Stimulated activated CD8-positive, alpha-beta memory T cell treated with anti-CD3 and anti-CD28 coated beads, Interleukin-4, amount 100 ng/mL, for 48 hours (primary cell): ENCODE measurements at regions not wholly inside any gene's neighbourhood (a gene's known extent, or its start where the extent isn't known, plus 50 kb on each side); places are given as distances from the start of the nearest gene placed in this dataset.

Experiments
- DNase-seq: peaks from one replicate; pipeline ENCODE4 v3.0.0-alpha.2; 2020

- no peak for DNase-seq
These were observed 126.0 kb upstream of the TMEM161B start for GRCh38 chr5:88394536-88395175.

GRCh38 chr5:88393716-88394535 lies 125.3 kb upstream of the TMEM161B start:
- no peak for DNase-seq

- no peak for DNase-seq
These were observed 124.4 kb upstream of the TMEM161B start for GRCh38 chr5:88393042-88393441.

- DNase-seq = no peak
These were observed 123.3 kb upstream of the TMEM161B start for GRCh38 chr5:88391991-88392390.

DNA sequence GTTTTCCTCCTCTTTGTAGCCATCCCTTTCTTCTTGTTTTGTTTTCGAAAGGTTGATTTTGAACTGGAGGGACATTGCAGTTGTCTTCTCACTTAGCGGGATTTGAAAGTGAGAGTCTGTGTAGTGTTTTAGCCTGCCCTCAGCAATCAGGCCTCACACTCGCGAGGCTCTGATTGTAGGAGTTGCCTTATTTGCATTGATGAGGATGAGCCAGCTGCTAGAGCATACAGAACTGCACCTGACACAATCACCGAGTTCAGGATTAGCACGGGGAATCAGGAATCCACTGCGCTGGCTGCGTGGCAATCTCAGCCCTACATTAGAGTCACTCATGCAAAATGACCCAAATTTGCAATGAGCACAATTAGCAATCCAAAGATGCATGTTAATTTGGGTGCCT lies 122.5 kb upstream of the TMEM161B start:
- DNase-seq = no peak

DNA sequence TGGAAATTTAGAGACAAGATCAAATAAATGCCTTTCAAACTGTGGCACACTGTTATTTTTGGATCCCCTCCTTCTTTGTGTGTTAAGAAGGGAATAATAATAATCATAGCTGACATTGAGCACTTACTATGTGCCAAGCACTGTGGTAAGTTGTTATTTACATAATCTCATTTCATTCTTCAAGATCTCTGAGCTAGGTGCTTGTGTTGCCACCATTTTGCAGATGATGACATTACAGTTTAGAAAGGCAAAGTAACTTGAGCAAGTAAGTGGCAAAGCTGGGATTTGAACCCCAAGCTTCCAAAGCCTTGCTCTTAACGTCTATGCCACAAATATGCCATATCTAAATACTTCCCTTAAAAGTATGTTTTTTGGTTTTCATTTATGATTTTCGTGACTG lies 121.8 kb upstream of the TMEM161B start:
- DNase-seq = no peak

GRCh38 chr5:88390096-88390441 lies 121.4 kb upstream of the TMEM161B start:
- no peak for DNase-seq

- no peak for DNase-seq
These were observed 120.9 kb upstream of the TMEM161B start for GRCh38 chr5:88389338-88390095.

GRCh38 chr5:88388476-88389337 lies 120.1 kb upstream of the TMEM161B start:
- DNase-seq = no peak

GRCh38 chr5:88384886-88385285 lies 116.2 kb upstream of the TMEM161B start:
- no peak for DNase-seq

DNA sequence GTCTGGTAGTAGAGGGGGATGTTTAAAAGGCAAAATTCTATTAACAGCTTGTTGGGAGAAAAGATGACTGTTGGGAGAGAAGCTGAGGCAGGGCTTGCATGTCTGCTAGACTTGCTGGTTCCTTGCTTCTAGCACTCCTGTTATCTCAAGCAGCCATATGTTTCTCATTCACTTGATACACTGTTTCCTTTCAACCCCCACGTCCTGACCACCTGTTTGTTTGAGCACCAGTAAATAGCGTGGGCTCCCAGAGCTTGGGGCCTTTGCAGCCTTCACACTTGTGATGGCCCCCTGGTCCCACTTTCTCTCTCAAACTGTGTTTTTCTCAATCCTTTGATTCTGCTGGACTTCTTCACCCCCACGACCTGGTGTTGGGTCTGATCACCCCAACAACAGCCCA lies 111.7 kb upstream of the TMEM161B start:
- no peak for DNase-seq

GRCh38 chr5:88377705-88378656 lies 109.3 kb upstream of the TMEM161B start:
- no peak for DNase-seq

DNA sequence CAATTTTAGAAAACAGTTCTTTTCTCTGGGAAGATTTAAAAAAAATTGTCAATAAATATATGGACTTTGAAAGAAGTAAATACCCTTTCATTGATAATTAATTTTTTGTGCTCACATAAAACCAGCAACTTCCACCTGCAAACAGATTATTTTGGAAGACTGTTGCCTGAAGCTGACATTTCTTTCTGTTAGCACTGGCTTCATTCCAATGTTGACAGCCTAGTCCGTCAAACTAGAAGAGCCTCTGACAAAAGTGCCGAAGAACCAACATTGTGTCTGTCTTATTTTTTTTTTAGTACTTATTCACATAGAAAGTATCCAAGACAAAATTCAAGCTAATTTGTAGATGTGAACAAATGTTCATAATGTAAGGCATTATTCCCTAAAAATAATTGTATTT lies 108.6 kb upstream of the TMEM161B start:
- no peak for DNase-seq

GRCh38 chr5:88376728-88377127 lies 108.1 kb upstream of the TMEM161B start:
- no peak for DNase-seq

DNA sequence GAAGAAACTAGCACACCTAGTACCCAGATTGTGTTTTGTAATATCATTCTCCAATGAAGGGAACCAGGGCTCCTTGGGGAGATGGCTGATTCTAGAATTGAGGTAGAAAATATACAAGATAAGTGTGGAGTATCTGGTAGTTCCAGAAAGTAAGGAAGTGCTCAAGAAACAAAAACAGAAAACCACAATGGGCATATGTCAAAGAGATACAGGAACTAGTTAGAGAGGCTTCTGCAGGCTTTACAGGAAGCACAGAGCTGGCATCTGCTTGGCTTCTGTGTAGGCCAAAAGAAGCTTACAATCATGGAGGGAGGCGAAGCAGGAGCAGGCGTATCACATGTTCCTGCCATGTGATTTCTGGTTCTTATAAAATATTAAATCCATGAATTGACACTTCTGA lies 105.7 kb upstream of the TMEM161B start:
- DNase-seq = no peak

DNA sequence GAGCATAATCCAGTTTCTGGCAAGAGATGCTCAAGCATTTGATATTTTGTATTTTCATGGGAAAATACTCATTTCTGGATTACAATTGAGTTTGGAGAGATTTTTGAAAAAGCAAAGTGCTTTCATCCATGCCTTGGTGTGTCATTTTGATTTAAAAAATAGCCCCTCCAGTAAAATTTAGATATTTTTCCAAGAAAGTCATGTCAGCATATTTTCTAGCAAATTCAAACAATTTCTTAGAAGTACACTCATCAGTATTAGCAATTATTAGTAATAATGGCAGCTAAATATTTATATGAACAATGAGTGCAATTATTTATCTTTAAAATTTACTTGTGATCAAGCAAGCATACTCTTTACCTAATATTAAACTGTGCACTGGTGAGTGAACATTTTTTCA lies 102.2 kb upstream of the TMEM161B start:
- no peak for DNase-seq

DNA sequence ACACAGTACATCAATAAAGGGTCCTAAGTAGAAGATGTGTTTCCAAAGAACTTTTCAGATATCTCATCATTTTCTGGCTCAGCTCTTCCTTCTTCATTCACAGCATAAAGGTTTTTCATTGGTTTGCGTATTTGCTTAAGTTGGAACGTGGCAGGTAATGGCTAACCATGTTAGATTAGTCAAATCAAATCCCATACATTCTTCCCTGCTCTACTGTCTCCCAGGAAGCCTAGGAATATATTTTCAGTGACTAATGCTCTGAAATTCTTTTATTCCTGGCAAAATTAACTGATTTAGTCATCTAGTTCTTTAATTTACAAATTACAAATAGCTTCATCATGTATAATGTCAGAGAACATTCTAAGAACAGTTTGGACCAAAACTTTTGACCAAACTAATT lies 99.6 kb upstream of the TMEM161B start:
- DNase-seq = no peak

GRCh38 chr5:88364991-88365390 lies 96.3 kb upstream of the TMEM161B start:
- no peak for DNase-seq

DNA sequence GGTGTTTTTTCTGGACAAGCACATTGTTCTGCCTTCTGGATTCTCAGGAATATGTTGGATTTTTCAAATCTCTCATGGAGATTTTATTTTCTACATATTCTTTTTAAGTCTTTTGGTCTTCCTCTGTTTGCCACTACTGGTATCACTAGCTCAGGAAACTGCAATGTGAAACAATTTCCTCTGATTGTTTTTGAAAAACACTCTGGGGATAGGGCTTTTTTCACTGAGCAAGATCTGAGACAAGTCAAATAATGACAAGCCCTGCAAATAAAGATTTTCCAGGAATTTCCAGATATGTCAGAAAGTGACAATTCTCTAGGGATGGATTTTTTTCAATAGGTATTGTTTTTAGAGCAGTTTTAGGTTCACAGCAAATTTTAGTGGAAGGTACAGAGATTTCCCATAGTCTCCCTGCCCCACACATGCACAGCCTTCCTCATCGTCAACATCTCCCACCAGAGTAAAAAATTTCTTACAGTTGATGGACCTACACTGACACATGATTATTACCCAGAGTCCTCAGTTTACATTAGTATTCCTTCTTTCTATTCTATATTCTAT lies 86.9 kb upstream of the TMEM161B start:
- no peak for DNase-seq

GRCh38 chr5:88325868-88326267 lies 57.2 kb upstream of the TMEM161B start:
- DNase-seq = no peak

GRCh38 chr5:88322785-88323184 lies 54.1 kb upstream of the TMEM161B start:
- no peak for DNase-seq
